PFSK-1 (cell line): ENCODE measurements at regions not wholly inside any gene's neighbourhood (a gene's known extent, or its start where the extent isn't known, plus 50 kb on each side); places are given as distances from the start of the nearest gene placed in this dataset.

Source experiments
- POLR2AphosphoS5 ChIP-seq: IDR thresholded peaks from 2 replicates; pipeline ENCODE4 v1.6.1; 2012; ENCODE audit warnings: low read depth, mild to moderate bottlenecking, control low read depth, low read length, moderate library complexity
- REST ChIP-seq, 2 experiments: IDR thresholded peaks; 2 replicates each; pipeline versions ENCODE4 v1.6.1 to v1.8.0; 2011 to 2012; ENCODE audit warnings: low read depth in 2 of 2, low read length in 2 of 2, control low read depth in 1 of 2, inconsistent platforms in 1 of 2, mild to moderate bottlenecking in 1 of 2, moderate library complexity in 1 of 2; ENCODE audit not compliant: insufficient read depth in 1 of 2
- TAF1 ChIP-seq: IDR thresholded peaks from 2 replicates; pipeline ENCODE4 v1.6.1; 2012; ENCODE audit warnings: low read length, control low read depth, borderline replicate concordance; ENCODE audit not compliant: insufficient read depth

- no peak for TF ChIP-seq POLR2AphosphoS5
- no peak for TF ChIP-seq TAF1
- no peak for TF ChIP-seq REST (IDR thresholded peaks at IDR 0.05; ENCODE audit: insufficient read depth in 1 of 2, low read depth in 2 of 2, low read length in 2 of 2)
These were observed 261.6 kb upstream of the ZNF804A start for GRCh38 chr2:184336688-184337087.
